ENCODE measurements at regions not wholly inside any gene's neighbourhood (a gene's known extent, or its start where the extent isn't known, plus 50 kb on each side); places are given as distances from the start of the nearest gene placed in this dataset.

DNA sequence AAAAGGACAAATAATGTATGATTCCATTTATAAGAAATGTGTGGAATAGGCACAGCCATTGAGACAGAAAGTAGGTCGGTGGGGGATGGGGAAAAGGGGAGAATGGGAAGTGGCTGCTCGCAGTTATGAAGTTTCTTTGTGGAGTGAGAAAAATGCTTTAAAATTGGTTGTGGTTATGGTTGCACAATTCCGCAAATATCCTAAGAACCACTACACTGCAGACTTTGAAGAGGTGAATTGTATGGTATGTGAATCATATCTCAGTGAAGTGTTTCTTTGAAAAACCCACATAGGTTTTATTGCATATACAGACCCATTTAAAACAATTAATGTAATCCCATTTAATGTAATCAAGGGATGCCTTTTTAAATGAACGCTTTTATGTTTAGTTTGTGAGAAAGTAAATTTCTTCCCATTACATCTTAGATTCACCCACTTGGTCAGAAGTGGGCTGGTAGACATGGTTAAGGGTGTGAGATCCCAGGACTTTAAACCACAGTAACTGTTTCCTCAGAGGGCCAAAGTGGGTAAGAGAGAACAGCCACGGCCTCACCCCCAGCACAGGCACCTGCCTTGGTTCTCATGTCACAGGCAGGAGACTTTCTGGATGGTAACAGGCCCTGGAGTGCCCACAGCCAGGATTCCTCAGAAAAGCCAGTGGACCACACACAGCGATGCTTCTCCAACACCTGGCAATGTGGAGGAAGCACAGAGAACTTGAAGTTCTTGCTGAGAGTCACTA lies 119.3 kb upstream of the GJB6 start:
- DNase-seq (ENCODE audit: low read depth), result peak; percentile 70

DNA sequence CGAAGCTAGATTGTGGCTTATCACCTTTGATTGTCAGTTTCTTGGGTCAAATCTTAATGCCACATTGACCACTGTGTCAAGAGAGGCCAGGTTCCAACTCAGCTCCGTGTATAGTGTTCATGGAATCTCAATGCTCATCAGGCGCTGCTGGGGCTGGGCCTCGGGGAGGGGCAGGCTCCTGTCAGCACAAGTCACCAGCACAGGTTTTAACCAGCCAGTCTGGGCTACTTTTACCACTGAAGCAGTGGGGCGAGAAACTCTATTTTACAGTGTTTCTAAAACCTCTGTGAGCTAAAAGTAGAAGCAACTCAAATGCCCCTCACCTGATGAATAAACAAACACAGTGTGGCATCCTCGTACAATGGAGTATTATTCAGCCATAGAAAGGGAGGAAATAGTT lies 118.7 kb upstream of the GJB6 start:
- DNase-seq (ENCODE audit: low read depth), result no peak

DNA sequence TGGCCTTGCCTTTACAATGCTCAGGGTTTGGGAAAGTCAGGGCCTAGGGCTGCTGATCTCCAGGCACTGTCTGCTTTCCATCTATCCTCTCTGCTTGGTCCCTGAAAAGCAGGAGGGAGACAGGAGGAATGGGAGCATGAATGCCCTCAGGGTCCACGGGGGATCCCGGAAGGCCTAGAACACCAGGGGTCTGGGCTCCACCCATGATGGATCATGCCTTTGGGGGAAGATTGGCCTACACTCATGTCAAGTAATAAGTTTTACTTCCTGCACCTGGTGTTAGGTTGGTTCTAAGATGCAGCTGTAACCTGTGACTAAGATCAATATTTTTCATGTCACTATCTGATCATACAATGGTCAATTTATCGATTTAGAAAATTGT lies 118.3 kb upstream of the GJB6 start:
- no peak for DNase-seq (ENCODE audit: low read depth)

DNA sequence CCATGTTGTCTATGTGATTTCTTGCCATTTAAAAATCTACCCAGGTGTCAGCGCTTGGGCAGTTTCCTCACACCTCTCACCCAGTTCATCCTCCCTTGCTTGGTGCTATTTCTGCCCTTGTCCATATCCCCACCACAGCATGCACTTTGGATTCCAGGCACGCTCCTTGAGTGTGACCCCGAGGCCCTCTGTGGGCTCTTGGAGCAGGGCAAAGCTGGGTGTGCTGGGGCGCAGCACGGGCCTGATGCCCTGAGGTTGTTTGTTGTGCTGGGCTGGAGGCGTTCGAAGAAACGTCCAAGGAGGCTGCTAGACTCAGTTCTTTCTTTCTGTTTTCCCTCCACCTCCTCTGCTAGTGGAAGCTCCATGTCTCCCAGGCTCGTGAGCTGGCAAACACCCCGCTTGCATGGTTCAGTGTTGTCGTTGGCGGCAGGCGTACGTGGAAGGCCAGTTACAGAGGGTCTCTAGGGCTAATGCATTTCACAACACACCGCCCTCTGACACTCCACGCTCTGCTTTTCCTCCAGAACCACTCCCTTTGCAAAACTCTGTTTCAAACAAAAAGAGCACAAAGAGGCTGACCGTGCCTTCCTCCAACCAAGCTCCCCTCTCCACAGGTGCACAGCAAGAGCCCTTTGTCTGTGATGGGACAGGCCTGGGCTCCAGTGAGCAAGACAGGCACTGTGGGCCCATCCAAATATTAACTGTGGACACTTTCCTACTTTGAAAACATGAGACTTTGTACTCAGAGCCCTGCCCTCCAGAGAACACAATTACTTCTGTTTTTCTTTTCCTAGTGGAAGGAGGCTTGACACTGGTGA lies 117.7 kb upstream of the GJB6 start:
- DNase-seq (ENCODE audit: low read depth), result no peak

- no peak for DNase-seq (ENCODE audit: low read depth)
Measured at GRCh38 chr13:20348645-20349408, 116.7 kb upstream of the GJB6 start.

DNA sequence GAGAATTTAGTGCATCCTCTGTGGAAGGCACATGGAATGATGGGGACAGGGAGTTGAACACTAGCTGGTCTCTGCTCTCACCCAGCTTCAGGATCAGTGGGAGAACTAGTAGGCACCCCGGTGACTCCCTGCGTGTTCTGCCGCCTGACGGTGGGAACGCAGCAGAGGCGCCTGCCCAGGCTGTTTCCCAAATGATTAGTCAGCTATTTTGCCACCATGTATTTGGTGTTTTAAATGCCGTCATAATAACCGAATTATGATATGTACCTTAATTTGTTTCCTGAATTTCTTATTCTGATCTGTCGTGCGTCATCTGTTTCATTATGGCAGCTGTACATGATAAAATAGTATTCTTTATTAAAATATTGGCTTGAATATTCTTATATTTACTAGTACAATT lies 115.9 kb upstream of the GJB6 start:
- no peak for DNase-seq (ENCODE audit: low read depth)

- no peak for DNase-seq (ENCODE audit: low read depth)
Measured at GRCh38 chr13:20344836-20345490, 112.8 kb upstream of the GJB6 start.

GRCh38 chr13:20342311-20342710 lies 110.2 kb upstream of the GJB6 start:
- DNase-seq (ENCODE audit: low read depth), result no peak

DNA sequence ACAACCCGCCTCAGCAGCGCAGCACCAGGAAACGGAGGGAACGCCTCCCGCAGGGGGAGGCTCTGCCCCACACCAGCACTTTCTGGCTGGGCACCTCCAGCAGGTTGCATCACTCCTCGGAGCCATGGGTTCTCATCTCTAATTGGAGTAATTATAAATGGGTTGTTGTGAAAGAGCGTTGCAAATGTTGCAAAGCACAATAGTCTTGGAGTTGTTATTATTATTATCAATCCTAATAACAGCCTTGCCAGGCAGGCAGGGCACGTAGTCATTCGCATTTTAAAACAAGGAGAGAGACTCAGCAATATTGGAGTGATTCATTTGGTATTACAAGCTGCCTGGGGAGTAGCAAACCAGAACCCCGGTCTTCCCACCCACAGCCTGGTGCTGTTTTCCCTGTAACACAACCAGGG lies 108.6 kb upstream of the GJB6 start:
- DNase-seq (ENCODE audit: low read depth), result peak; percentile 46

- DNase-seq (ENCODE audit: low read depth), result no peak
Measured at GRCh38 chr13:20340136-20340758, 108.1 kb upstream of the GJB6 start.

- DNase-seq (ENCODE audit: low read depth), result no peak
Measured at GRCh38 chr13:20337884-20338551, 105.9 kb upstream of the GJB6 start.

DNA sequence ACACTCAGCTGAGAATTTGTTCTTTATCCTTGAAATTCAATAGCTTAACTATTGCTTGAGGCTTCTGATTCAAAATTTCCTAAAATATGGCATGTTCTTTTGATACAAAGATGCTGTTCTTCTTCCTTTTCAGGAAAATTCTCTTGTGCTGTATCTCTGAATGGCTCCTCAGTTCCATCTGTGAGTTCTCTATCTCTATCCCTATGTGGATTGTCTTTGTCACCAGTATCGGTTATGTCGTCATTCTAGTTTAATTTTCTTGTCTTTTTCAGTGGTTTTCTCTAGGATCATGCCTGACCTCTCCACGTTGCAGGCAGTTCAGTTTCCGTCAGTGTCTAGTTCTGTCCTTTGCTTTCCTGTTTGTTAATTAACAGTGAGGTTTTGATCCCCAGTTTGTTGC lies 104.6 kb upstream of the GJB6 start:
- no peak for DNase-seq (ENCODE audit: low read depth)

GRCh38 chr13:20334309-20334708 lies 102.2 kb upstream of the GJB6 start:
- DNase-seq (ENCODE audit: low read depth), result no peak

DNA sequence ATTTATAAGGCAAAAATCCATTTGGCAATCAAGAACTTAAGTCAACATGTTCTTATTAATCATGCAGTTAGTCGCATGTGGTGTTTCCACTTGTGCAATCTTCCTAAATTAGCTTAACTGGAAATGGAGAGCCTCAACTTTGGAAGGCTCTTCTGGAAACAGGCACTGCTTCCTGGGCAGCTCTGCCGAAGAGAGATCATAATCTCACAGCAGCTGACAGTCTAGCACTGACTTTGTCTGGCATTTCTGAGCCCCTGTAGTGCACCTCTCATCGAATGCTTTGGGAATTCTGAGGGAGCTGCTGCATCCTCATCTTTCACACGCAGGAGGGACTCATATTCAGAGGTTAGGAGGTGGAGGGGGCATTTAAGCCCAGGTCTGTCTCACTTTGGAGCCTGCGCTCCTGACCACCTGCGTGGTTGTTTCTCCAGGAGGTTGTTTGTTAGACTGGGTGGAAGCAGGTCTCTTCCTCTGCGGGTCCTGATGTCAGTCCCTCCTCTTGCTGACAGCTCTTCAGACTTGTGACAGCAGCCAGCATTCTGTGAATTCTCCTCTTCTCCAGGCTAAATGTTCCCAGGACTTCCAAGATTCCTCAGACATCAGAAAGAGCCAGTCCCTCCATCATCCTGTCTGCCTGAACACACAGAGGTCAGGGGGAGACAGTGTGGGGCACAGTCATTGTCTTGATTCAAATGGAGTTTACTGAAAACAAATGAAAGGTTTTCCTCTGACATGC lies 100.4 kb upstream of the GJB6 start:
- no peak for DNase-seq (ENCODE audit: low read depth)

DNA sequence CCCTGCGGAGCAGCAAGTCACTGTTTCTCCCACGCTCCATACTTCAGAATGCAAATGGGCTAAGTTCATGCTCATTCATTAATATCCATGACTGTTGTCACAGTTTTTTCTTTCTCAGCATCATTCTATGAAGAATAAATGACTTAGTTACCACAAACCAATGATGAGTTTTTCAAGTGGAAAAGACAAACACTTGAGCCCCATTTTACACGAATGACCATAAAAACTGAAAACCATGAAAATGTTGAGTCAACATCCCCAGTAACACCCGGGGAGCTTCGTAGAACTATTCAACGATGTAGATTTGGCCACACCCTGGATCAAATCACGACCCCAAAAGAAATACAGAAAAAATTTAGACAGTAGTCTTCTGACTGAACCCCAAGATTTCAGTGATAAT lies 99.8 kb upstream of the GJB6 start:
- no peak for DNase-seq (ENCODE audit: low read depth)

DNA sequence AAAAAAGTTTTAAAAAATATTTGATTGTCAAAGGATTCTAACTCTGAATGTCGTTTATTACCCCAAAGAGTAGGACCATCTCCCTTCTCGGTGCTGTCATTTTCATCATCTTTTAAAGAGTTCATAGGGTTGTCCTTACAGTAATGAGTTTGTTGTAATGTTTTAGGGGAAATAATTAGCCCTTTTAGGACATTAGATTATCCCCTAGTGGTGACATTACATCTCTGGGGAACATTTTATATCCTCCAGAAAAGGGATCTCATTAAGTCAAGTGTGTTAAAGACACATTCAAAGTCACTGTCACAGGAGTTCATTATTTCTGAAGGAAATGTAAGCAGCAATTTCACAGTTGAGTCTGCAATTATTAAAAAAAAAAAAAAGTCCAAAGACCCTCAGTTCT lies 99.3 kb upstream of the GJB6 start:
- no peak for DNase-seq (ENCODE audit: low read depth)

GRCh38 chr13:20326809-20327208 lies 94.7 kb upstream of the GJB6 start:
- no peak for DNase-seq (ENCODE audit: low read depth)

DNA sequence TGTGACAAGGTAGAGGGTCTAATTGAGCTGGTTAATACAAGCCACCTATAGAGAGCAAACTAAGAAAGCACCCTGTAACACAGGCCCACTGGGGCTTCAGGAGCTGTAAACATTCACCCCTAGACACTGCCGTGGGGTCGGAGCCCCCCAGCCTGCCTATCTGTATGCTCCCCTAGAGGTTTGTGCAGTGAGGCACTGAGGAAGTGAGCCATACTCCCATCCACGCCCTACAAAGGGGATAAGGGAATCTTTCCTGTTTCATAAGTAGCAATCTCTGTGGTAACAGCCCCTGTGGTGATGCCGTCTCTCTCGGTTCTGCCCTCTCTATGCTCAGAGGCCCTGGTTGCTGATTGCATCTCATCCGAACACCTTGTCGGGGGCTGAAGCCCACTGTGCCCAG lies 94.2 kb upstream of the GJB6 start:
- no peak for DNase-seq (ENCODE audit: low read depth)

- no peak for DNase-seq (ENCODE audit: low read depth)
Measured at GRCh38 chr13:20320885-20321284, 88.8 kb upstream of the GJB6 start.

DNA sequence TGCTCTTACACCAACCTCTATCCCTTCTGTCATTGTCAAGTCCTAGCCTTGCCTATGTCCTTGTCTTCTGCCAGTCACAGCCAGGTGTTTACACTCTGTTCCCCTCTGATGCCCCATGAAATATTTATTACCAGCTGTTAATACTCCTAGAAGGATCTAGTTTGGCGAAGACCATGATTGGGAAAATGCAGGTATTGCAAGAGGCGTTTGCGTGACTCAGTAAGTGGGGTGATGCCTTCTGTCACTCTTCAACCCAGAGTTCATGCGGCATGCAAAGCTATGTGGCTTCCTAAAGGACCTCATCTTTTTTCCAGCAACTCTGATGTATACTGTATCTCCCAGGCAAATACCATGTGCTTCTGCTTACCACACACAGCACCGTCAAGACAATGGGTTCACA lies 81.8 kb upstream of the GJB6 start:
- no peak for DNase-seq (ENCODE audit: low read depth)

DNA sequence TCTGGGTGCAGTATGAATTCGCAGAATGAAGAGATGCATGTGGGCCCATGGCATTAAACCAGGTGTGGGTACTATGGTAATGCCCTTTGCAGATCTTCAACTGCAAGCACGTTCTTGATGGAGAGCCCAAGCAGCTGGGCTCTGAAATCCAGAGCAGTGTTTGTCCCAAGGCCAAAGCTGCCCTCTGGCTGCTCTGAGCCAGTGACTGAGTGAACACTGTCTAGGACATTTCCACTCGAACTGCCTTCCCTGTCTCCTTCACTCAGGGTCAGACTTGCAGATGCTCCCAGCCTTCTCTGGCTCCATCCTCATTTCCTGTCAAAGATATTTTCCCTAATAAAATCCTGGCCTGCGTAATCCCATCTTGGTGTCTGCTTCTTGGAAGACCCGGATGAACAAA lies 80.2 kb upstream of the GJB6 start:
- DNase-seq (ENCODE audit: low read depth), result no peak
